ENCODE measurements at regions not wholly inside any gene's neighbourhood (a gene's known extent, or its start where the extent isn't known, plus 50 kb on each side); places are given as distances from the start of the nearest gene placed in this dataset.

- TF ChIP-seq REST (IDR thresholded peaks at IDR 0.05; ENCODE audit: insufficient read depth in 1 of 2, low read depth in 2 of 2, low read length in 1 of 2) (no peak), POLR2AphosphoS5 (IDR thresholded peaks at IDR 0.05; ENCODE audit: low read depth, low read length) (no peak), CTCF (IDR thresholded peaks at IDR 0.05) (no peak), SIN3A (IDR thresholded peaks at IDR 0.05; ENCODE audit: borderline replicate concordance, insufficient read depth, low read depth, low read length) (no peak), TCF7L2 (IDR thresholded peaks at IDR 0.05; ENCODE audit: low read depth, low read length) (no peak)
- Histone ChIP-seq H3K36me3 (ENCODE audit: control insufficient read depth, insufficient read depth, low read length) (no peaks in the 10 kb centered on the region), H3K27ac (ENCODE audit: low read length) (no peak overlapping the region), H3K27me3 (ENCODE audit: control insufficient read depth, insufficient read depth, low read length) (peaks cover 2% of the 10 kb centered on the region; the same call in 1 of the 2 replicates), H3K4me1 (ENCODE audit: control insufficient read depth, insufficient read depth, low read length) (no peaks in the 10 kb centered on the region), H3K4me3 (ENCODE audit: low read depth in 2 of 2, low read length in 2 of 2) (no peak overlapping the region), H3K9me3 (ENCODE audit: control insufficient read depth, insufficient read depth, low read depth, low read length) (no peaks in the 10 kb centered on the region)
- DNase-seq (ENCODE audit: low read depth, low spot score): no peak
- in situ Hi-C loops (cut with HindIII; ENCODE audit: low pct_unique_long_range_greater_than_20kb, low sequenced_read_pairs): no loop called here
- no peak for ATAC-seq
- POLR2A ChIA-PET: no interaction called here
- CTCF ChIA-PET: no interaction called here
- intact Hi-C loops (cut with micrococcal nuclease; ENCODE audit: unreplicated experiment): no loop called here
- BruUV-seq (replicated peaks): no TSS peak
Measured at GRCh38 chr10:88190540-88191235, 327.3 kb downstream of the PTEN start.

- Histone ChIP-seq H3K9me3 (ENCODE audit: control insufficient read depth, insufficient read depth, low read depth, low read length) (no peaks in the 10 kb centered on the region), H3K27me3 (ENCODE audit: control insufficient read depth, insufficient read depth, low read length) (0 out of 2 replicates have a peak, but pooled peaks cover 2% of the 10 kb centered on the region), H3K4me1 (ENCODE audit: control insufficient read depth, insufficient read depth, low read length) (no peaks in the 10 kb centered on the region), H3K4me3 (ENCODE audit: low read depth in 2 of 2, low read length in 2 of 2) (no peak overlapping the region), H3K36me3 (ENCODE audit: control insufficient read depth, insufficient read depth, low read length) (no peaks in the 10 kb centered on the region), H3K27ac (ENCODE audit: low read length) (no peak overlapping the region)
- no peak for ATAC-seq
- no peak for TF ChIP-seq CTCF (IDR thresholded peaks at IDR 0.05)
- no peak for TF ChIP-seq TCF7L2 (IDR thresholded peaks at IDR 0.05; ENCODE audit: low read depth, low read length)
- no peak for TF ChIP-seq SIN3A (IDR thresholded peaks at IDR 0.05; ENCODE audit: borderline replicate concordance, insufficient read depth, low read depth, low read length)
- no peak for TF ChIP-seq REST (IDR thresholded peaks at IDR 0.05; ENCODE audit: insufficient read depth in 1 of 2, low read depth in 2 of 2, low read length in 1 of 2)
- no peak for TF ChIP-seq POLR2AphosphoS5 (IDR thresholded peaks at IDR 0.05; ENCODE audit: low read depth, low read length)
- CTCF ChIA-PET: no interaction called here
- no TSS peak for BruUV-seq (replicated peaks)
- POLR2A ChIA-PET: no interaction called here
- no peak for DNase-seq (ENCODE audit: low read depth, low spot score)
- intact Hi-C loops (cut with micrococcal nuclease; ENCODE audit: unreplicated experiment): no loop called here
- in situ Hi-C loops (cut with HindIII; ENCODE audit: low pct_unique_long_range_greater_than_20kb, low sequenced_read_pairs): no loop called here
Measured at GRCh38 chr10:88193018-88193417, 329.6 kb downstream of the PTEN start.

Data from Panc1 (cell line).